HepG2 (cell line): ENCODE measurements at regions not wholly inside any gene's neighbourhood (a gene's known extent, or its start where the extent isn't known, plus 50 kb on each side); places are given as distances from the start of the nearest gene placed in this dataset.

Experiments used
- MLX ChIP-seq: IDR thresholded peaks from 2 replicates; pipeline ENCODE4 v1.6.1; 2016
- PITX1 ChIP-seq: sonication (generic); formaldehyde crosslinking; IDR thresholded peaks from 2 replicates; pipeline ENCODE4 v1.5.1; 2020; ENCODE audit warnings: mild to moderate bottlenecking, missing genetic modification reagents
- RERE ChIP-seq: IDR thresholded peaks from 2 replicates; pipeline ENCODE4 v1.6.1; 2016; ENCODE audit warnings: low read depth, missing genetic modification reagents, missing compliant biosample characterization
- SNRNP70 ChIP-seq: fragments of 200-400 bp; formaldehyde crosslinking; IDR thresholded peaks from 2 replicates; pipeline ENCODE4 v1.6.1; 2017; ENCODE audit warnings: mild to moderate bottlenecking, low read depth, low read length, moderate library complexity
- TP53 ChIP-seq: sonication (generic); formaldehyde crosslinking; conservative IDR thresholded peaks from 2 replicates; pipeline ENCODE4 v1.4.0; 2020; ENCODE audit warnings: missing genetic modification reagents

GRCh38 chr7:24504836-24505235, 68.4 kb upstream of the PALS2 start:
- no peak for TF ChIP-seq TP53 (CRISPR knock-in tag)
- no peak for TF ChIP-seq MLX (CRISPR knock-in tag)
- no peak for TF ChIP-seq PITX1
- TF ChIP-seq RERE (CRISPR knock-in tag), result no peak
- TF ChIP-seq SNRNP70, result no peak
